ENCODE measurements at regions not wholly inside any gene's neighbourhood (a gene's known extent, or its start where the extent isn't known, plus 50 kb on each side); places are given as distances from the start of the nearest gene placed in this dataset.
"Not testable (repeated sequence)": the region's sequence is repeated elsewhere in the genome, so short reads cannot be mapped to it uniquely, and the experiment has no call there.

DNA sequence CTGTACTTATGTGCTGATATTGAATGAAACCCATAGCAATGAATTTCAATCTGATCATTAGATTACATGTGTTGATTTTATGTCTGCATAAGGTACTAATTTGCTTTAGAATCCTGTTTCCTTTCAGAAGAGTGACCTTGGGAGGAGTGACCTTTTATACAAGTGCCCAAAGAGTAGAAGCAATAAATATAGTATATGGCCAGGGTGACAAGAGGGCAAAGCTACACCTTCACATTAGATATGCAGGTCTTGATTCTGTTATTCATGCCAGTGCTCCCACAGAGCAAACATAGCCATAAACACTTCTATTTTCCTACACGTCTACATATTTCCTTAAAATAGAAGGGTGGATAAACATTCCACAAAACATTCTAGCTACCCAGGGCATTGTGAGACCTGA lies 158.2 kb upstream of the RAP2B start:
- FAIRE-seq (no peak), DNase-seq (ENCODE audit: extremely low spot score, insufficient read length, low read depth) (no peak)

GRCh38 chr3:153008226-153008625 lies 153.8 kb upstream of the RAP2B start:
- FAIRE-seq (no peak), DNase-seq (ENCODE audit: extremely low spot score, insufficient read length, low read depth) (no peak)

DNA sequence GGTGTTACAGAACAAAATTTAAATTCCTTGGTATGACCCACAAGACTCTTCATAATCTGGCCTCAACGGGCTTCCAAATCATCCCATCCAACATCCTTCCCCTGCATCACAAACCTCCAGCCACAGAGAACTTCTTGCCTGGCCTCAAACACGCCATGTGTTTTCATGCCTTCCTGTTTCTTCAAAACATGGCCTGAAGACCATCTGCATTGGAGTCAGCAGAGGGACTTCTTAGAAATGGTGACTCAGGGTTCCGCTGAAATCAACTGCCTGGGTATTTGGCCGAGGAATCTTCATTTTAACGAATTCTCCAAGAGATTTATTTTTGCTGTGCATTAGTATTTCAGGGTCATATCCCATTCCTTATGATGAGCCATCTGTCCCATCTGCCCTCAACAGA lies 138.1 kb upstream of the RAP2B start:
- DNase-seq (ENCODE audit: extremely low spot score, insufficient read length, low read depth) (no peak), FAIRE-seq (no peak)

- DNase-seq (ENCODE audit: extremely low spot score, insufficient read length, low read depth) (no peak), FAIRE-seq (peak; percentile 36)
Observed at GRCh38 chr3:153026026-153026425, 136.0 kb upstream of the RAP2B start.

GRCh38 chr3:153028381-153028780 lies 133.6 kb upstream of the RAP2B start:
- DNase-seq (ENCODE audit: extremely low spot score, insufficient read length, low read depth) (no peak), FAIRE-seq (no peak)

- DNase-seq (ENCODE audit: extremely low spot score, insufficient read length, low read depth) (no peak), FAIRE-seq (no peak)
Observed at GRCh38 chr3:153029350-153029749, 132.7 kb upstream of the RAP2B start.

DNA sequence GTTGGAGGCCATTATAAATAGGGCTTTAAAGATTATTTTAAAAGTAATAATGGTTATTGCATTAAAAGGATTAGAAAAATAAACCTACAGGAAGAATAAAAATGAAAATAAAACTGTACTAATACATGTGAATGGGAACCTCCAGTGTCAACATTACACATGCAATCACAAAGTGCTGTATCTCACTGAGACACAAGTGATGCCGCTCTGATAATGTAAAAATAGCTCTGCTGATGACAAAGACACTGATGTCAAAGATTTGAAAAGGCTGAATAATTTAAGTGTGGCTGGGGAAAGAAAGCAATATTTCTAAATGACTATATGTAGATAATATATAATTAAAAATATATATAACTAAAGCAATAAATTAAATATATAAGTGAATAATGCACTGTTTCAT lies 129.1 kb upstream of the RAP2B start:
- DNase-seq (ENCODE audit: extremely low spot score, insufficient read length, low read depth) (no peak), FAIRE-seq (no peak)

- no peak for FAIRE-seq
- no peak for DNase-seq (ENCODE audit: extremely low spot score, insufficient read length, low read depth)
Observed at GRCh38 chr3:153036846-153037245, 125.2 kb upstream of the RAP2B start.

GRCh38 chr3:153038367-153038766 lies 123.7 kb upstream of the RAP2B start:
- FAIRE-seq, result no peak
- no peak for DNase-seq (ENCODE audit: extremely low spot score, insufficient read length, low read depth)

GRCh38 chr3:153038779-153039178 lies 123.2 kb upstream of the RAP2B start:
- FAIRE-seq, result no peak
- DNase-seq (ENCODE audit: extremely low spot score, insufficient read length, low read depth), result no peak

DNA sequence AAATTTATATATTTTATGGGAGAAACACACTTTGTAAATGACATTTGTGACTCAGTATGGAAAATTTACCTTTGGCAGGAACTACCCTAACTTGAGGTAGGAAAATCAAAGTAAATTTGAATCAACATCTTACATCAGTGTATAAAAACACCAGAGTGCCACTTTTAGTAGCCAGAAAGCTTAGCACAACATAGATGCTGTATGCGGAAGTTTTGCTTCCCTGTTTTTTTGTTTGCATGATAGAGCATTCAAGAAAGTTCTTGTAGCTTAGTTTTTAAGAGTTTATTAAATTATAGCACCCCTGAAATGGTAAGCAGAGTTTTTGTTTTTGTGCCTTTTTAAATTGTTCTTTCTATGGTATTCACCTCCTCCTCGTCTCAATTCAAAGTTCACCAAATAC lies 120.8 kb upstream of the RAP2B start:
- no peak for FAIRE-seq

DNA sequence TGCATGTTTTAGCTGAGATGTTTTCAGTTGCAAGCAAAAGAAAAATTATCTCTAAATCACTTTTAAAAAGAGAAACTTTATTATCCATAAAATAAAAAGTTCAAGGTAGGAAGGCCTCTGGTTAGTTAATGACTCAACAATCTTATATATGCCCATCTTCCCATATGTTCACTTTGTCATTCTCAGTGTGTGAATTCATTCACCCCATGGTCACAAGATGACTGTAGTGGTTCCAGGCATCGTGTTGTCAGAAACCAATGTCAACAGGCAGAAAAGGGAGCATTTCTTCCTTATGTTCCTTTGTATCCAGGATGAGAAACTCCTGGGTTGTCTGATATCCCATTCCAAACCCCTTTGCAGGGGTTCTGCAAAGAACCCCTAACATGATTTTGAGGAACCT lies 119.9 kb upstream of the RAP2B start:
- FAIRE-seq (no peak), DNase-seq (ENCODE audit: extremely low spot score, insufficient read length, low read depth) (no peak)

More for the DNA sequence above, 120.8 kb upstream of the RAP2B start:
- no peak for DNase-seq (ENCODE audit: extremely low spot score, insufficient read length, low read depth)

DNA sequence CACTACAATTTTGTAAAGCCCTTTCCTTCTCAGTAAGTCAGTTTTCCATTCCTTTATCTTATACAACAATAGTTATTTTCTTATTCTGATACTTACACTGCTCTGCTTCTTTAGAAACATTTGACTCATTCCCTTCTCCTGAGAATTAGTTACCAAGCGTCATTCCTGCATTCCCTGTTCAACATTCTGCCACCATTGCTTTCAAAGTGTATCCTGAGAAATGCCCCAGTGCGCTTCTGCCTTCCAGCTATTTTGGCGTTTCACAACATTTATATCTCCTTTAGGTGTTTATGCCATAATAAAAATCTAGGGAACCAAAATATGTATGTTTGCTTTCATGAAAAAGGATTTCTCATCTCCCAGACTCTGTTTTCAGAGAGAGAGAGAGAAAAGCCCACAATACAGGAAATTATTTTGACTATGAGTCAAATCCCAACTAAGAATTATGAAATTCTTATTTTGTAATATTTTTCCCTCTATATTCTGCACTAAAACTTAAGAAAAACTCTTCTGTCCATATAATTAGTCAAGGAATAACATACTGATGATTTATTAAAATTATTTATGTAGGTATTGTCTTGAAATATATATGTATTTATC lies 118.2 kb upstream of the RAP2B start:
- FAIRE-seq, result no peak
- DNase-seq (ENCODE audit: extremely low spot score, insufficient read length, low read depth), result no peak

DNA sequence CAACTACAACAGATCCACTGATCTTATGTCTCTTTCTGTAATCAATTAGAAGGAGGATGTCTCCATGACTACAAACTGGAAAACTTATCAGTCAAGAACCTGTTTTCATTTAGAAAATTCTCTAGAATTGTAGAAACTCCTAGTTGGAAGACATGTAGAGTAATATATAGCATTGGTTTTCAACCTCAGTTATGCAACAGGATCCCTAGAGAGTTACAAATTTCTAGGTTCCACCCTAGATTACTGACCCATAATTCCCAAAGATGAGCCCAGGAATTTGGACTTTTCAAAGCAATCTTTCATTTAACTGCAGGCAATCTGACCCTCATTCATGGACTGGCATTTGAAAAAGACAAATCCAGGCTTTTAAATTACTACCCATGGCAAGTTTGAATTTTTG lies 116.9 kb upstream of the RAP2B start:
- no peak for DNase-seq (ENCODE audit: extremely low spot score, insufficient read length, low read depth)
- no peak for FAIRE-seq

- DNase-seq (ENCODE audit: extremely low spot score, insufficient read length, low read depth) (no peak), FAIRE-seq (no peak)
Observed at GRCh38 chr3:153050978-153051377, 111.0 kb upstream of the RAP2B start.

DNA sequence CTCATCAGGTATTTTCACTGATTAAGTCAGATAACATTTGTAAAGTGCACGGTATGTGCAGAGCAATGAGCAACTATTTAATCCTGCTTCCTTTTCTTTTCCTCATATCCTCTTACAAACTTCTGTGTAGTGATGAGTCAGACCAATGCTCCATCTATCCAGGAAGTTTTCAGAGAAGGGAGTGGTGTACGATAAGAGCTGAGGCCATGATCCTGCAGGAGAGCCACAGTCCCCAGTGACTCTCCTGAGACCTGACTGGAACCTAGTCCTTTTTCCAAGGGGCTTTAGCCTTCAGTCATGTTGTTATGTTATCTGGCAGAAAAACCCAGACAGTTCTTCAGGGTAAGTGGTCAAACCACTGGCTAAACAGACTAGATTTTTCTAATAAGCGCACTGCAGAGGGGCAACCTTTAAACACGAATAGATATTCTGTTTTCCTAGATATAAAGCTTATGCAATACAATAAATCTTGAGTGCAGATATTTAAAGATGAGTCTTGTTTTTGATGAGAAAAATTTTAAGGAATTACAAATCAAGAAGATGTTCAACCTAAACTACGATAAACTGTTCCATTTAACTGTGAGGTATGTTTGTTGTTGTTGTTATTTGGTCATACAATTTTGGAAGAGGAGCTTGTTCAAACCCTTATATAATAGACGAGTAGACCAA lies 110.5 kb upstream of the RAP2B start:
- no peak for FAIRE-seq
- DNase-seq (ENCODE audit: extremely low spot score, insufficient read length, low read depth), result no peak

DNA sequence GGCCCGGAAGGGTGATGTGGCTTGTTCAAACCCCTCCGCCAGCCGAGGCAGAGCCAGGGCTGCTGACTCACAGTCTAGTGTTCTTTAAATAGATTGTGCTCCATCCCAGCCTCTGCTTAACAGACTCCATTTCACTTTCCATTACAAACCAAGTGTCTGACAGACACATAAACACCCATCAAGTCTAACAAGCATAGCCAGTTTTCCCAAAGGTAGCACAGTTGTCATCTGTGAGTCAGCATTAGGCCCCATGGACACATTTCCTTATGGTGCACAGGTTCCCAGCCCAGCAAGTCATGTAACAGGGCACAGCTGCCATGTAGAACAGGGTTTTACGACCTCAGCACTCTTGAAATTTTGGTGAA lies 109.9 kb upstream of the RAP2B start:
- DNase-seq (ENCODE audit: extremely low spot score, insufficient read length, low read depth), result no peak
- no peak for FAIRE-seq

- FAIRE-seq (no peak), DNase-seq (ENCODE audit: extremely low spot score, insufficient read length, low read depth) (no peak)
Observed at GRCh38 chr3:153055217-153055616, 106.8 kb upstream of the RAP2B start.

GRCh38 chr3:153055779-153056178 lies 106.2 kb upstream of the RAP2B start:
- no peak for FAIRE-seq
- DNase-seq (ENCODE audit: extremely low spot score, insufficient read length, low read depth), result no peak

DNA sequence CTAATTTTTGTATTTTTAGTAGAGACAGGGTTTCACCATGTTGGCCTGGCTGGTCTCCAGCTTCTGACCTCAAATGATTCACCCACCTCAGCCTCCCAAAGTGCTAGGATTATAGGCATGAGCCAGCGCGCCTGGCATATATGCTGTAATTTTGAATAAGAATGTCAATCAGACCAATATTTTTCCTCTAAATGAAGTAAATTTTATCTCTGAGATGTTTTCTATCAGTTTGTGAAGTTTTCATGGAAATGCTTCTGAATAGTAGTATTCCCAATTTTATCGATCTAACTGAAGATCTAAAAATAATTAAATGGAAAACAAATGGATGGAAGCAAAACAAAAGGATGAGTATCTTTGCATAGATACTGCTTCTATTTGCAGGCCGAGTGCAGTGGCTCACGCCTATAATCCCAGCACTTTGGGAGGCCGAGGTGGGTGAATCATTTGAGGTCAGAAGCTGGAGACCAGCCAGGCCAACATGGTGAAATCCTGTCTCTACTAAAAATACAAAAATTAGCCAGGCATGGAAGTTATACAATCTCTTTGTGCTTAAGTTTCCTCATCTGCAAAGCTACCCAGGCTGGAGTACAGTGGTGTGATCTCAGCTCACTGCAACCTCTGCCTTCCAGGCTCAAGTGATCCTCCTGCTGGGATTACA lies 103.9 kb upstream of the RAP2B start:
- not testable (repeated sequence) for DNase-seq (ENCODE audit: extremely low spot score, insufficient read length, low read depth); FAIRE-seq

- DNase-seq (ENCODE audit: extremely low spot score, insufficient read length, low read depth) (no peak), FAIRE-seq (no peak)
Observed at GRCh38 chr3:153060346-153060745, 101.7 kb upstream of the RAP2B start.

Data from GM18507 (cell line).